ENCODE measurements at regions not wholly inside any gene's neighbourhood (a gene's known extent, or its start where the extent isn't known, plus 50 kb on each side); places are given as distances from the start of the nearest gene placed in this dataset.
"Not testable (repeated sequence)": the region's sequence is repeated elsewhere in the genome, so short reads cannot be mapped to it uniquely, and the experiment has no call there.

- no peak for DNase-seq (ENCODE audit: low spot score)
Observed at GRCh38 chr6:113699239-113699638, 157.9 kb upstream of the MARCKS start.

- DNase-seq (ENCODE audit: low spot score) = no peak
Observed at GRCh38 chr6:113701552-113702254, 155.4 kb upstream of the MARCKS start.

- no peak for DNase-seq (ENCODE audit: low spot score)
Observed at GRCh38 chr6:113707194-113707593, 150.0 kb upstream of the MARCKS start.

GRCh38 chr6:113709936-113710509 lies 147.1 kb upstream of the MARCKS start:
- no peak for DNase-seq (ENCODE audit: low spot score)

DNA sequence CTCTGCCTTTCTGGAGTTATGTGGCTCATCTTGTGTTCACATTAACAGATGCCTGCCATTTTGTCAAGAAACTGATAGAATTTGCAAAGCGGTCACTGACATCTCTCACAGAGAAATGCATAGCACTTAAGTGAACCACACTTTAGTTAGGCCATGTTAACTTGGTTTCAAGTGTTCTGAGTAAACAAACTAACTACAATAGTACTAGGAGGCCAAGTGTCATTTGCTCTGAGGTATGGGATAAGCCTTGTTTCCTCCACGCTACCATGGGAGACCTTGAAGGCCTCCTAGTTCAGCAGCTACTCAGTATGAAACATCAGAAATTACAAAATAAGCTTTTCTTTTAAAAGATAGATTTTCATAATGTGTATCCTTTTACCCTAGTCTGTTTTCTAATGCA lies 143.5 kb upstream of the MARCKS start:
- no peak for DNase-seq (ENCODE audit: low spot score)

- DNase-seq (ENCODE audit: low spot score) = no peak
Observed at GRCh38 chr6:113718588-113718987, 138.6 kb upstream of the MARCKS start.

DNA sequence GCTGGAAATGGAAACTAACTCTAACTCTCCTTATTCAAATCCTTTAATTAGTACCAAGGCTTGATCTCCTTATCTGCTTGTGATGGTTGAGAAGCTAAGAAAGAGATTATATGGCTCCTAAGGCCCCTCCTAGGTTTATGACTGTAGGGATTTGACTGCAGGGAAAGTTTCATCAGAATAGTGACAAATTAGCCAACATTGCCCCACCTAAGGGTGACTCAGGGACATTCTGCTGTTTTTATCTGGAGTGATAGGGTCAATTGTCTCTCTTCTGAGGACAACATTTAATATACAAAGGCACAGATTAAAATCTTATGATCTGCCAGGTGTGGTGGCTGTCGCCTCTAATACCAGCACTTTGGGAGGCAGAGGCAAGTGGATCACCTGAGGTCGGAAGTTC lies 138.1 kb upstream of the MARCKS start:
- no peak for DNase-seq (ENCODE audit: low spot score)

DNA sequence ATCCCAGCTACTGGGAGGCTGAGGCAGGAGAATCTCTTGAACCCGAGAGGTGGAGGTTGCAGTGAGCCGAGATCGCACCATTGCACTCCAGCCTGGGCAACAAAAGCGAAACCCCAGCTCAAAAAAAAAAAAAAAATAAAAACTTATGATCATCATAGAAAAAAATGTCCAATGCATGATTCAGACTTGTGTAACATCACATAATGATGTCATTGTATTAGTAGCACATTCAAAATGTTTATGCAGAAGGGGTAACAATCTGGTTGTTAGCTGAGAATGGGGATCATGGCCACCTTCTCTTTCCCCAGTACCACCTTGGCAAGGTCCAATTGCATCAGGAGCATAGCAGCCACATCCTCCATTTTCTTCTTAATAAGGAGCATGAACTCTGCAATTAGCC lies 137.6 kb upstream of the MARCKS start:
- DNase-seq (ENCODE audit: low spot score) = no peak

DNA sequence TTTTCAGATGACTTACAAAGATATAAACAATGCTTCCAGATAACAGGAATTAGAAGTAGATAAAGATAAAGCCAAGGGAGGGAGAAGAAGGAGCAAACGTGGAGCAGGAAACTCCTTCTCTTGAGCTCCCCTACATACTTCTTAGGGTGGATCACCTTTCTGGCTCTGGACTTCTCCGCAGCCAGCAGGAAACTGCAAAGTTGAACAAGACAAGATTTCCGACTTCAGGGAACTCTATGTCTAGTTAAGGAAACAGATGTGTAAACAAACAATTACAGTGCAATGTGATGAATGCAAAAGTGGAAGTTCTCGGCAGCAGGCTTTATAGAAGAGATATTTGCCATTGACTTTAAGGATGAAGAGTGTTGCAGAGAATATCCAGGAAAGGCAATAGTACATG lies 134.0 kb upstream of the MARCKS start:
- DNase-seq (ENCODE audit: low spot score) = no peak

DNA sequence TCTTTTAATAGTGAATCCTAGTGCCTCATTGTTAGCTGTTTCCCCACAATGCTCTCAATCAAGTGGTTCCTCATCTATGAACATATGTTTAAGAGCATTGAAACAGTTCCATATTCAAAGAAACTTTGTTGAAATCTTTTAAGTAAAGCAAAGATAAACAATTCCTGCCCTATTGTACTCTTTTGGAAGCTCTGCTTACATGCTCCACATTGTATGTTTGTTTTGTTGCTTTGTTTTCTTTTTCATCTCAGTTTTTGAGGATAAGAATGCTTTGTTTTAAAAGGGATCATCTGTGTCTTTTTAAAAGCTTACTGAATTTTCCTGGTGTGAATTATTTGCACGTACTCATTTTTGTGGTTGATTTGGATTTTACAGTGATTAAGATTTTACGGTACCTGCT lies 132.2 kb upstream of the MARCKS start:
- not testable (repeated sequence) for DNase-seq (ENCODE audit: low spot score)

GRCh38 chr6:113731541-113731940 lies 125.6 kb upstream of the MARCKS start:
- no peak for DNase-seq (ENCODE audit: low spot score)

- DNase-seq (ENCODE audit: low spot score) = no peak
Observed at GRCh38 chr6:113732384-113732966, 124.7 kb upstream of the MARCKS start.

DNA sequence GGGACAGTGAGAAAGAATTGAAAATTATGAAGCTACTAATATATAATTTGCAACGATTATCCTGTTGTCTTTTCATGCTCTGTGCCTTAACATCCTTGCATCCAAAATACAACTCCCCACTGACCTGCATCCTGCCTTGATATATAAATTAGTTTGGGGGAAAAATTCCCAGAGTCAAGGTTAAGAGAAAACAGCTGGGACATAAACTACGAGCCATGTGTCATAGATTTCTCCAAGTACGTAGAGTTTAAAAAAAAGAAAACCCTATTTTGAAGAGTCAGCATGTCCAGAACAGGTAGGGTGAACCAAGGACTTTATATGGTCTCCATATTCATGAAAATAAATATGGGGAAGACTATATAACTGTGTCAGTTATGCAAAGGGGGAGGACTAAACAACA lies 123.8 kb upstream of the MARCKS start:
- DNase-seq (ENCODE audit: low spot score) = no peak

DNA sequence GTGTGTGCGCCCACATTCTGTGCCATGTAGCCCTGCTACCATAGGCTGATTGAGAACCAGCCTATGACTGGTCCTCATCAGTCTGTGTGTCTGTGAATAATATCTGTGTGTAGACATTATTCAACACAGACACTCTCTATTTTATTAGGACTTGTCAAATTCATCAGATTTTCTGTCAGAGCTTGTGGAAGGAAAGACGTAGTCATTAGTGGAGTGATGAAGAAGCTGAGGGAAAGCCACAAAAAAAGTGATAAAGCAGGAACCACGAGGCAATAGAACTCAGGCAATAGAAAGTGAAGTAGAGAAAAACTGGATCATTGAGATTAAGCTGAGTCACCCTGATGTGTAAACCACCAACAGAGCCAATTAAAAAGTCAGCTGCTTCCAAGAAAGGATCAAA lies 122.2 kb upstream of the MARCKS start:
- no peak for DNase-seq (ENCODE audit: low spot score)

DNA sequence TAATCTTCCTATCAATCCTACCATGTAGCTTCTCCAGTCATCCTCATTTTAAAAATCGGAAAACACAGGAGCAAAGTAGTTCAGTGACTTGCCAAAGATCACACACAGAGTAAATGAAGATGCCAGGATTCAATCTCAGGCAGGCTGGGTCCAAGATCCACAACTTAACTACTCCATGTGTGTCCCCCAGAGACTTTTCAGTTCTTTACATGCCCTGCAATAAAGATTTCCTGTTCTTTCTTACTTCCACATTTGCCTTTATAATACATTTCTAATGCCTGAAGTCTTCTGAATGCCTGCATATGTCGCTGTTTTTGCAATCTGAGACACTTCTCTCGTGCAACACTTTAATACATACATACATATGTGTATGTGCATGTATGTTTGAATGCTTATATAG lies 121.7 kb upstream of the MARCKS start:
- DNase-seq (ENCODE audit: low spot score) = no peak

DNA sequence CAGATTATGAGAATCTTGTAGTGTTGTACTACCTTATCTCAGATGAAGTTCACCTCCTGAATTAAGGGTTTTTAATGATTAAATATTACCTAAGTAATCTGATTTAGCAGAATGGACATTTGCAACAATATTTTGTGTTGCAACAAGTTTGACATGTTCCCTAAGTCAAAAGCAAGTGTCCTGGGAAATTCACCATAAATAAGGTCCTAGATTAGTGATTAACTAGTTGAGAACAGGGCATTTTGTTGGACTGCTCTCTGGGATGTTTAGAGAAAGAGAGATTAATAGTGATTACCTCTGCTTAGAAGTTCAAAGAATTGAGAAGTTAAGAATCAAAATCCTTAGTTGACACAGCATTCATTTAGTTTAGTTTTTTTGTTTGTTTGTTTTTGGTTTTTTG lies 120.2 kb upstream of the MARCKS start:
- no peak for DNase-seq (ENCODE audit: low spot score)

DNA sequence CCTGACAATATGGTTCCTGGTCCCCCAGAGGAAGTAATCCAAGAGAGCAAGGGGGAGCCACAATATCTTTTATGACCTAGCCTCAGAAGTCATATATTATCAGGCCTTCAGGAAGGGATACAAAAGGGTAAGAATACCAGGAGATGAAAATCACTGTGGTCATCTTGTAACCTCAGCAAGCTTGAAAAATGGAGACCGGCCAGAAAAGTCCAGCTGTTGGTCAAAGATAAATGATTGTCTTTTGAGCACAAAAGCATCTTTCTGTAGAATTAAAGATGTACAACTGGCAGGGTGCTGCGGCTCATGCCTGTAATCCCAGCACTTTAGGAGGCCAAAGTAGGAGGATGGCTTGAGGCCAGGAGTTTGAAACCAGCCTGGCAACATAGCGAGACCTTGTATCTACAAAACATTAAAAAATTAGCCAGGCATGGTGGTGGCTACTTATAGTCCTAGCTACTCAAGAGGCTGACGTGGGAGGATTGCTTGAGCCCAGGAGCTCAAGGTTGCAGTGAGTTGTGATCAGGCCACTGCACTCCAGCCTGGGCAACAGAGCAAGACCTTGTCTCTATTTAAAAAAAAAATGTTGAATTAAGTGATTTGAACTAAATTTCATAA lies 118.0 kb upstream of the MARCKS start:
- DNase-seq (ENCODE audit: low spot score) = no peak

DNA sequence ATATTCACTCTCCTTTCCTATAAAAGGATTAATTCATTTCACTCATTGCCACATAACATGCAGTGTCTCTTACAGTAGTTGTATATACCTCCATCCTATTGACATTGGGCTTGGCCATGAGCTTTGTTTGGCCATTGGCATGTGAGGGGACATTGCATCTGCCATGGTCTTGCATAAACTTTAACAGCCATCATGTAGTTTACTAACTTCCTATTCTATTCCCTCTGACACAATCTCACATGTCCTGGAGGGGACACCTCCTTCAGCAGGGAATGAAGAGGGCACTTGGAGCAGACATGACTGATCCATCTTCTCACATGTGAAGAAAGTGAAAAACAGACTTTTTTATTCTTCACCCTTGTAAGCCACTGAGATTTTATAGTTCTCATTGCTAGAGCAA lies 115.5 kb upstream of the MARCKS start:
- no peak for DNase-seq (ENCODE audit: low spot score)

- no peak for DNase-seq (ENCODE audit: low spot score)
Observed at GRCh38 chr6:113742342-113742741, 114.8 kb upstream of the MARCKS start.

DNA sequence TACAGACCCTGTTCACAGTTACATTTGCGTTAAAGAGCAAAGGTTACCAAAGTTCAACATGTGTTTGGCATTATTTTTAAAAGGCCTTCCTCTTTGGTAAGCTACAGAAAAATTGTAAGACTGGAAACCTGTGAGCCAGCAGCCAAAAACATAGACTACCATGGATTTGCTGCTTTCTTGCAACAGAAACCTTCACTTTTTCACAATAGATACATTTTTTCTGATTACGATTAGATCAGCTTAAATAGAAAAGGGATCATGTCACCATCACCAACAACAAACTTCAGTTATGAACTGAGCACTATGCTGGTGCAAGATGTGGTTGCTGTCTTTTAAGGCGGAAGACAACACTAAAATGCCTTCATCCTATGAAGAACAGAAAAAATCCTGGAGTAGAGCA lies 112.3 kb upstream of the MARCKS start:
- DNase-seq (ENCODE audit: low spot score) = no peak

DNA sequence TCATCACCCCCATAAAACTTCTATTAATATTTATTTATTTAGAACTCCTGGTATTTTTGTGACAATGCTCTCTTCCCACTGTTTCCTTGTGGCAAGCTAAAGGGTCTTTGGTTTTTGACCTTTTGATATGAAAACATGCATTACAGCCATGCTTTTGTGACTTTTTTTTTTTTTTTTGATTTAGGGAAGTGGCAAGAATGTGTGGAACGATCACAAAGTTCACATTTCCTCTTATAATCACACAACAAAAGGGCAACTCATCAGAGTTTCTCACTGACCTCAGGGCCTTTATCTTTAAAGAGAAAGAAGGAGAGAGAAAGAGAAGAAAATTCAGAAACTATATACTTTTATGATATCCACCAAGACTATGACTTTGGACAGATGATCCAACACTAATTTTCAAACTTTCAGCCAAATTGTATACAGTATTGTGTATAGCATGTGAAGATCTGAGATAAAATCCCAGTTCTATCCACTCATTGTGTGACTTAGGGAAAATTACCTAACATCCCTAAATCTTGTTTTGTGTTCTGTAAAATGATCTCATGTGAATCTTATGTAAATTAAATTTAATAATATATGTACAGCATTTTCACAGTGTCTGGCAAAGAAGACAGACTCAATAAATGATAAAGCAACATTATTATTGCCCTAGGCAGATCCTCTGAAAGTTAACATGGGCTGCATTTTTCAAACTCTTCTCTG lies 106.8 kb upstream of the MARCKS start:
- no peak for DNase-seq (ENCODE audit: low spot score)

GRCh38 chr6:113754291-113754690 lies 102.9 kb upstream of the MARCKS start:
- no peak for DNase-seq (ENCODE audit: low spot score)

All from activated CD4-positive, alpha-beta T cell treated with anti-CD3 and anti-CD28 coated beads, Interleukin-2, Interleukin-4, amounts not matched to agents 100 ng/mL and 50 ng/mL, durations not matched to agents 16 hours and 8 hours (primary cell).